HG03520 (cell line): ENCODE measurements at regions not wholly inside any gene's neighbourhood (a gene's known extent, or its start where the extent isn't known, plus 50 kb on each side); places are given as distances from the start of the nearest gene placed in this dataset.
A peak's percentile ranks its signal among the peaks of the same experiment; 100 is the strongest.

ENCODE experiments used
- ATAC-seq: cut with Tn5 transposase; IDR thresholded peaks from one replicate; pipeline ENCODE4 v1.9.1; 2021; ENCODE audit warnings: mild to moderate bottlenecking, moderate library complexity; ENCODE audit not compliant: unreplicated experiment

DNA sequence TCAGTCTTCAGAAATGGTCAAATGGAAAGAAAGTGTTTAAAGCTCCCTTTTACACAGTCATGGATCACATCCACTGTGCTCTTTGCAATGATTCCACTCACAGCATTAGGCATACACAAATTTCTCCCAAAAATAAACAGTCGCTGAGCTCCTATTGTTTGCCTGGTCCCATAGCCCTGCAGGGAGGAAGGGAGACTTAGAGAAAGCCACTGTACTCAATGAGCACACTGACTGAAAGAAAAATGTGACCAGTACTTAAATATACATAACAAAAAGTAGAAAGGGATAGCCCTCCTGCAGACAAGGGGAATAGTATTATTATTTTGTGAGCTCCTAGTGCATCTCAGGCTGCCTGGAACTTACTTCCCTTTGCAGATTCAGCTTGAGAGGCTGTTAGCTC, 853.2 kb downstream of the GRID1 start:
- ATAC-seq = no peak

DNA sequence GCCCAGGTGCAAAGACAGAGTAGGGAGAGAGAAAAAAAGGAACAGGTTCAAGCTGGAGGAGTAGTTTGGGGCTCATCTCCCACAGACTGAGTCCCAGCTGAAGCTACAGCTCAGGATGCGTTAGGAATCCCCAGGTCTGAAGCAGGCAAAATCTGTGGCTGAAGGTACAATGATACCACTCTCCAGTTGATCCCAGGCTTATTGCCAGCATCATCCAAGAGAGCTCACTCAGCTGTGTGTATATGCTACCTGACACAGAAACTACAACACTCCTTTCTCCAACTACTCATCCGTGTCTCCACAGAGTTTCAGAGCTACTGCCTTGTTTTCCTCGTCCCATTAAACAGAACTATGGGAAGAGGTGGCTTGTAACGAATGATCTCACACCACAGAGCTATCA, 851.3 kb downstream of the GRID1 start:
- ATAC-seq = no peak

DNA sequence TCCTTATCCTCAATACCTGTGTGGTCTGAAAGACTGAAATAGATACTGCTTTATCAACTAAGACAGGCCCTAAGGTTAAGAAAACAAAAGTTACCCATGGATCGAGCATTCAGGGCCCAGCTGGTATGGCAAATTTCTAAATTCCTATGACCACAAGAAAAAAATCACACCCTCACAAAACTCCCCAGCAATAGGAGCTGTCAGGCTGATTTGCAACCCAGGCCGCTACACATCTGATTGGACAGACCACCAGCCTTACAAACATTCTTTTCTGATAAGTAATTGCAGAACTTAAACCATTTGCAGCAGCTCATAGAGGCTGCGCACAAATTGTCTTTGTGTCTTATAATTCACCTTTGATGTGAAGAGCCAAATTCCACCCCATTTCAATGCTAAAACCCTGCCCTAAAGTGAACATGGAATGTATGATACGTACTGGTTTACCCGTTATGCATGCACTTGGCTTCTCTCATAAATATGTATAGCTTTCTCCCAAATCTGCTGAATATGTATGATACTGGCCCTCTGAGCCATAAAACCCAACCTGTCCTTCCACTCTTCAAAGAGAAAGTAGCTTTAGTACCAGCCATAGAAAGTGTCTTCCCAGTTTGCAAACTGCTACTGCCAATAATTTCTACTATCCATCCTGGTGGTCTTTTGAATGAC, 842.5 kb downstream of the GRID1 start:
- ATAC-seq = no peak

DNA sequence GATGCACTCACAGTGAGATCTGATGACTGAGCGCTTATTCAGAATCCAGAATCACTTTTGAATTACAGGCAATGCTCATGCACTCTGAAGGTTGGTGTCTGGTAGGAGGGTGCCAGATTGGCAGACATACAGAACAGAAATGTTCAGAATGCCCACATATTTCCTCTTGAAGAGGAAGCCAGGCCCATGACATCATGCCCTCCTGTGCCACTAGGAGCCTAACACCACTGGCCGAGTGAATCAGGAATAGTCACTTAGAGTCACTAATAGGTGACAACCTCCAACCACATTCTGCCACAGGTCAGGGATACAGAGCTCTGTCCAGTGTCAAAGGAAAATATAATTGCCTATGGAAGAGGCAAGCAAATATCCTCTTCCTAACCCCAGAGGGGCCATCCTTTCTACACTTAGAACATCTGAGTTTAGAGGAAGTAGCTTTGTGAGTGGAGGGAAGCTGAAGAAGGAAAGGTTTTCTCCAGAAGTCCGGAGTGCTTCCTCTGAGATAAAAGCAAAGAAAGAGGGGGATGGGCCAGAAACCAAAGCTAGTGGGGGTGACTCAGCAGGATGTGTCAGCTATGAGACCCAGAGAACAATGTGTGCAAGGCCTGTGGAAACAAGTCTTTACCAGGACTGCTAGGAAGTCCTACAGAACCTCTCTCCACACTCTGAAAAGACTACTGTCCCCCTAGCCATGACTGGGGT, 838.8 kb downstream of the GRID1 start:
- ATAC-seq = no peak

DNA sequence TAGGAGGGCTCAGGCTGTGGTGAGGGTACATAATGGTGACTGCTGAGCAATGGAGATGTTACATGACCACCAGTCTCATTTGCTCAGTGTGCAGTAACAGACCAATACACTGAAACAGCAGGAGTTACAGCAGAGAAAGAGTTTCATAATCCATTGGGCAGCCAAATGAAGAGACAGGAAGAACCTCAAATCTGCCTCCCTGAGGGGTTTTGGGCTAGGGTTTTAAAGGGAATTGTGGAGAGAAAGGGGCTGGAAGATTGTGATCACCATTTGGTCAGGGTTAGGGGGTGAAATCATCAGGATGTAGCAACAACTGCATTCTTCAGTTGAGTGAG, 838.3 kb downstream of the GRID1 start:
- no peak for ATAC-seq

DNA sequence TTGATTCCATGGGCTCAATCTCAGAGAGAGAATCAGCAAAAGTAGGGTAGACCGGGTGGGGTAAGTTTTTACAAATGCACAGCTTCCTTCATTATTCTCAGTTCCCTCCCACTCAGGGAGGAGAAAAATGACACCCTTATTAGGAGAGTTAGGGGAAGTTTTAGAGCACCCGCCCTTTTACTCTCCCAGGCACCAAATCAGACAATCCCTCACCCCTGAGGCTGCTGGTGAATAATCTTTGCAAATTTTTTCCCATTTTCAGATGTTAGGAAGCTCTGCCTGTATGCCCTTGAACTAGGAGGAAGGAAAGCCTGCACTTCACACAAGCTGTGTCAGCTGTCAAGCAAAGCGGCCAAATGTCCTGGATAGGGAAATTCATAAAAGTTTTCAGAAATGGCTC, 834.9 kb downstream of the GRID1 start:
- ATAC-seq = no peak

DNA sequence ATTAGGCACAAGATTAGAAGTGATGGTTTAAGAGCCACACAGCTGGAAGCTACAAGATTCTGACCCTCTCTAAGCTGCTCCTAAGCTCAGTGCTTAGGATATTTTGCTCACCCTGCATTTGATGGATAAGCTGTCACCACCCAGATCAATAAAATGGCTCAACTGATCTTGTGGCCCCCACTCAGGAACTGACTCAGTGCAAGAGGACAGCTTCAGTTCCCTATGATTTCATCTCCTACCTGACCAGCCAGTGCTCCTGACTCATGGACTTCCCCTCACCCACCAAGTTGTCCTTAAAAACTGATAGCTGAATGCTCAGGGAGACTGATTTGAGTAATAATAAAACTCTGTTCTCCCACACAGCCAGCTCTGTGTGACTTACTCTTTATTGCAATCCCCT, 833.8 kb downstream of the GRID1 start:
- ATAC-seq = no peak

DNA sequence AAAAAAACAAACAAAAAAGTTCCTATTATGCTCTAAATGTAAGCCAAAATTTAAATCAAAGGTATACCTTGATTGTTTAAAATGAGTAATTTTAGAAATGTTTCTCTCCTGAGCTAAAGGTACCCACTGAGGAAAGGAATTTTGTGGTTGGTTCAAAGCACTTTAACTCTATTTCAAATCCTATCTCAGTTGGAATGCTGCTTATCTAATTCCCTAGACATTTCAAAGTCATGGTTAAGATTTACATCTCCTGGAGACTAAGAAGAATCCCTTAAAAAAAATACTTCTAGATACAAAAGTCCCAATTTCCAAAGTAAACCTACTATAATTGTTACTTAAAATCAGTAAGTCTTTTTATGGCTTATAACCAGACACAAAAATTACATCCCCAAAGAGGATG, 830.7 kb downstream of the GRID1 start:
- ATAC-seq = no peak

DNA sequence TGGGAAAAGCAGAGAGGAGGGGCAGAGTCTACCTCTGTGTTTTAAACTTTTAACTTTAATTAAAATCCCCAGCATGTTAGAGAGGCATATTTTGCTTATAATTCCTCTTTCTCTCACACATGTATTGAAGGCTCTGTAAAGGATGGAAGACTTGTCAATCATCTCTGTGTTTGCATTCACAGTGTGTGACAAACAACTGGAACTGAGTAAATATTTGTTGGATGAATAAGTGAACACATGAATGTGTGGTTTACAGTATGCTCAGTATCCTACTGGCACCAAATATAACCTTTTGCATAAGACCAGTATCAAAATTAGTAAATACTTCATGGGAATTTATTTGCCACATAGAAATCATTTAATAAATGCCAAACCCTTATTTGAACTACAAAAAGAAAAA, 829.0 kb downstream of the GRID1 start:
- ATAC-seq = no peak

DNA sequence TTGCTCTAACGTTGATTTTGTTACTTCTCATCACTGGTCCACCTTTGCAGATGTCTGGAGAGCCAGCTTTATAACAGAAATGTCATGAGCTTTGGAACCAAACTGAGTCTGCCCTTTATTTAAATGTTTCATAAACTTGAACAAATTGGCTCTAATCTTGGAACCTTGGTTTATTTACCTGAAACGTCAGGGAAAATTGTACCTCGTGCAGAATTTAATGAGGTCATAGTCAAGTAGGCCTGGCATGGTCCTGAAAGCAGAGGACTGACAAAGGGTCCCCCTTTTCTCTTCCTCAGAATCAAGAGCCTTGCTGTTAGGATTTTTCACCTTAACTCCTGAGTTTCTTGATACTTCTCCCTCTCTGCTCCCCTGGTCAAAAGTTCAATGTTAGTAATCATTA, 828.0 kb downstream of the GRID1 start:
- ATAC-seq = no peak

DNA sequence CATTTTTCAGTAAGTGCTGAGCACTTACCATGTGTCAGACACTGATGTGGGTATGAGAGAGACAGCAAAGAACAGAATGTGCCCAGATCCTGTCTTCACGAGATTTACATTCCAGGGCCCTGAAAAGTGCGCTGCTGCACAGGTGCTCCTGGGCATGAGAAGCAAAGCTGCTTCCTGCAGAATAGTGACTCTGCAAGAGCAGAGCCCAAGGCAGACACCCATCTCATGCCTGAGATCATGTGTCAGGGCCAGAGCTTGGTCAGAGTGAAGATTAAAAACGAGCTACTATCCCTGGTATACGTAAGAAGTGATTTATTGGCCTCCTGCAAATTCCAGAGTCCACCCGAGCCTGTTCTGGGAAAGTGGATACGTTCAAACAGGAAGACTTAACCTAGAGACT, 824.4 kb downstream of the GRID1 start:
- no peak for ATAC-seq

DNA sequence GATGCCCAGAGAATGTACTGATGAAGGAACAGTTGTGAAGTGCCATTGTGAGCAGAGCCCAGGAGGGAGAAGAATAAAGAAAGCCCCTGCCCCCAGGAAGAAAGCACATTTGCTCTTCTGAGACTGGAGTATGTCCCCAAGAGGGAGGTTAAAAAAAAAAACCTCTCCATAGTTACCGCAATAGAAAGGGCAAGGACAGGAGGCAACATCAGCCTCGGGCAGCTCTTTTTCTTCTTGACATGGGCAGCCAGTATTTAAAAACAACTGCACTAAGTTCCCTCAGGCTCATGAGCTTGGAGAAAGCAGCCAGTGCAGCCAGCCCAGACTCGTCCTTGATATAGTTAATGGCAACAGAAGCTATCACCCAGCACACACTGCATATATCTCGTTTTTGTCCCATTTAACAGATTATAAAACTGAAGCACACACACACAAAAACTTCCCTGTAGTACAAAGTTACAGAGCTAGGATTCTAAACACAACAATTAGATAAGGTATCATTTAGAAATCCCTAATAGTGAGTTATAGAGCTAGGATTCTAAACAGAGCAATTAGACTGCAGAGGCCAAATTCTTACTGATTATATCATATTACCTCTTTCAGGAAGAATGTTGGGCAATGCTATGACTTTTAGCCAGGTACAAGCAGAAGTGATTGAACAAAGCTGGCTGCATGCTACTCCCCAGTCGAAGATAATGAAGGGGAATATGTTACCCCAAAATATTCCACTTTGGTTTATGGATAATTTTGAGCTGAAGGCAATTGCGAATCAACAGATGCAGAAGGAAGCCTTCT, 823.5 kb downstream of the GRID1 start:
- ATAC-seq = no peak

DNA sequence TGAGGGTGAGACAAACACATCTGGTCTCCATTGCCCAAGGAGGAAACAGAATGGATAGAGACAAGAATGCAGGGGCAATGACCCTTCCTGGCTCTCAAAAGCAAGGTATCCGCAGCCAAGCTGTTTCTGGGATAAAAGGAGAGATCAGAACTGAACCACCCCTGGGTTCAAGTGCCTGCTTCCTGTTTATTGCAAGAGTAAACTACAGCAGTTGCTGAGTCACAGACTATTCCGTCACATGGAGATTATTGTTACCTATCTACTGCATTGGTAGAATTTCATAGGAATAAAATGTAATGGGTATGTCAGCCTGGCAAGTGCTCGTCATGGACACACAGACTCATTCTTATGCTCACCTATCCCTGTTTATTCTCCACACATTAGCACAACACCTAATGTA, 821.6 kb downstream of the GRID1 start:
- no peak for ATAC-seq

DNA sequence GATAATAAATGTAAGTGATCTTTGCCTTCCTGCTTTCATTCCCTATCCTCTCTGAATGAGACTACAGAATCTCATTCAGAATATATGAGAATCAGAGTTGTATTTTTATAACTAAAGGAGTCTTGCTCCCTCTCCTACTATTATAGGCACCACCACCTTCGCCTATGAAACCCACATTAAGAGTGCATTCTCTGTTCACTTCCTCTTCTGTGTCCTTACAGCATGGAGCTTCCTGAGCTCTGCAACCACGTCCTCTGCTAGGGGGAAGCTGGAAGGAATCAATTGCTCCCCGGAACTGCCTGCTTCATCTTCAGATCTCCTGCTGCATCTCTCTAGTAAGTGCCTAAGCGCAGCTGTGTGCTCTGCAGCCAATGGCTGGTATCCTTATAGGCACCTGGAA, 820.7 kb downstream of the GRID1 start:
- no peak for ATAC-seq

DNA sequence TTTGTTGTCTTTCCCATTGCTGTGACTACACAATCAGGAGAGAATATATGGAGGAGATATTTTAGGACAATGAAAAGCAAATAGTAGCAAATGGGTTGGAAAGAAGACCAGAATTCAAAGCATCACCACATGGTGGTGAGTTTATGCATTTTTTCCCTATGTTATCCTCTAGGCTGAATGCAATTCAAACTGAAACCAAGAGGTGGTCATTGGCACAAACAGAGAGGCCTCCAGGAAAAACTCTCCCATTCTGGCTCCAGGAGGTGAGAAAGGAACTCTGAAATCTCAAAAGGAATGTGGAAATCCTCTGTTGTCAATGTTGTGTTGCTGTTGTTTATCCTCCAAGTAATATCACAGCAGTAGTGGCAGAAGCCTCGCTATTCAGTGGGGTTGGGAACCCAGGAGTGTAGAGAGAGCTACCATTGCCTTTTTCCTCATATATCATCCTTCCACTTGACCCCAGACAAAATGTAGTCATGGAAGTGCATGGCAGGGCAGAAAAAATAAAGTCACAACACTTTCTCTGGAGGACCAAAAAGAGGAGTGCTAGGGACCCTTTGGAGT, 819.1 kb downstream of the GRID1 start:
- ATAC-seq = no peak

DNA sequence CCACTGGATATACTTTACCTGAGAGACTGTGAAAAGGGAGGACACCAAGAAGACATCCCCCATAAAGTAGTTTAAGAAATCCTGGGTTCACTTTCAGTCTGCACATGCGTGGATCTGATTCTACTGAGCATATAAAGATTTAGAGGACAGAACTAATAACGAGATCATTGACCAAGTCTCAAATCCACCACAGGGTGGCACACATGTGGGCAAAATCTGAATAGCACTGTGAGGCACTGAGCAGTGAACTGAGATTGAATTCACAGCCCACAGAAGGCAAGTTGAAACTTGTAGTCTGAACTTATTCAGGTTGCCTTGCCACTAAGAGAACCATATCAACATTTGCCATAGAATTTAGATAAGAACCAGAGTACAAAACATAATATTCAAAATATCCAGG, 818.6 kb downstream of the GRID1 start:
- peak; percentile 88 for ATAC-seq
